HG03095 (cell line): ENCODE measurements at regions not wholly inside any gene's neighbourhood (a gene's known extent, or its start where the extent isn't known, plus 50 kb on each side); places are given as distances from the start of the nearest gene placed in this dataset.
"Not testable (repeated sequence)": the region's sequence is repeated elsewhere in the genome, so short reads cannot be mapped to it uniquely, and the experiment has no call there.

Source experiments
- ATAC-seq: cut with Tn5 transposase; IDR thresholded peaks from one replicate; pipeline ENCODE4 v1.9.1; 2021; ENCODE audit warnings: moderate library complexity; ENCODE audit not compliant: unreplicated experiment

DNA sequence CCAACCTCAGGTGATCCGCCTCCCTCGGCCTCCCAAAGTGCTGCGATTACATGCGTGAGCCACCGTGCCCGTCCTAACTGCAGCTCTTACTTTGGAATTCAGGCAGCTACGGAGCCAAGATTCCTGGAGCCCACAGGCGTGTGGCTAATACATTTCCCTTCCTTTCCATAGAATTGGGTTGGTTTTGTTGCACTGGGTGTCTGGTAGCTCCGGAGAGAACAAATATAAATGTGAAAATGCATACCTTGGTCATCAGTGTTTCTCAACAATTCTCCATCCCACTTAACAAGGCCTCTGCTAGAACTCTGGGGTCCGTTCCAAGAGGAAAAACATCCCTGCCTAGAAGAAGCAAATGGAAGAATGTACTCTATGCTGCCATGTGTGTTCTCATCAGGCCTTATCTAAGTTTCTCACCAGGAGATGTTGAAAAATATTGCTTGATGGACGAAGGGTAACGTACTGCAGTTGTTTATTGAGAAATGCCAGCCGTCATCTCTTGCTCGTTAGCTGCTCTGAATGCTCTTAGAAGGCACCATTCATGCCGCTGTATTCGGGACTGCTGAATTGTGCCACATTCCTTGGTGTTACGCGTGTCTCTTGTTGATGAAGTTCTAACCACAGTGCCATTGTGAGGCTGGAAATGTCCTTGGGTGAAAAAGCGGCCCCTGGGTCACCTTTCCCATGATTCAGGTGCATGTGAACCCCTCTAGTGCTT is 50.5 kb upstream of the CD99 start:
- ATAC-seq = no peak

DNA sequence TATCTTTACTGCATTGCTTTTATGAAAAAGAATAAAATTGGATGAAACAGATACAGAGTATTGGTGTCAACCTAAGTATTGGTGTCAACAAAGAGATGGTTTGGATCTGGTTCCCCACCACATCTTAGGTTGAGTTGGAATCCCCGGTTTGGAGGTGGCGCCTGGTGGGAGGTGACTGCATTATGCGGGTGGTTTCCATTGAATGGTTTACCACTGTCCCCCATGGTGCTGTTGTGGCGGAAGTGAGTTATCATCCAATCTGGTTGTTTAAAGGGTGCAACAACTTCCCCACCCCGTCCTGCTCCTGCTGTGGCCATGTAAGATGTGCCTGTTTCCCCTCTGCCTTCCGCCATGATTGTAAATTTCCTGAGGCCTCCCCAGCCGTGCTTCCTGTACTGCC is 52.8 kb upstream of the CD99 start:
- no peak for ATAC-seq

DNA sequence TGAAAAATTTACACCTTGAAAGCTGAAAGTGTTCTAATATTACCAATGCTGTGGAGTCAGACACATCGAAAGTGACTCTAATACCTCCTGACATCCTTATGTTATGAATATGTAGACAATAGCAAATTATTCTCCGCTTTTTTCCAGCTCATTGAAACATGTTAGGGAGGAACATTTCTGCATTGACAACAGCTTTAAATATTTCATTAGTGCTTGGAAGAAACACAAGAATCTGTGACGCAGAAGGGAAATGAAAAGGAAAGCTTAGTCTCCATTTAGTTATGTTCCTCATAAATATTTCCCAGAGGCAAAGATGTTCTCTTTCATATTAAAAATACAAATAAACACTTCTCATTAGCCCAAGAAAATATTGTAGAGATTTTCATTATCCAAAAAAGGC is 55.8 kb upstream of the CD99 start:
- no peak for ATAC-seq

DNA sequence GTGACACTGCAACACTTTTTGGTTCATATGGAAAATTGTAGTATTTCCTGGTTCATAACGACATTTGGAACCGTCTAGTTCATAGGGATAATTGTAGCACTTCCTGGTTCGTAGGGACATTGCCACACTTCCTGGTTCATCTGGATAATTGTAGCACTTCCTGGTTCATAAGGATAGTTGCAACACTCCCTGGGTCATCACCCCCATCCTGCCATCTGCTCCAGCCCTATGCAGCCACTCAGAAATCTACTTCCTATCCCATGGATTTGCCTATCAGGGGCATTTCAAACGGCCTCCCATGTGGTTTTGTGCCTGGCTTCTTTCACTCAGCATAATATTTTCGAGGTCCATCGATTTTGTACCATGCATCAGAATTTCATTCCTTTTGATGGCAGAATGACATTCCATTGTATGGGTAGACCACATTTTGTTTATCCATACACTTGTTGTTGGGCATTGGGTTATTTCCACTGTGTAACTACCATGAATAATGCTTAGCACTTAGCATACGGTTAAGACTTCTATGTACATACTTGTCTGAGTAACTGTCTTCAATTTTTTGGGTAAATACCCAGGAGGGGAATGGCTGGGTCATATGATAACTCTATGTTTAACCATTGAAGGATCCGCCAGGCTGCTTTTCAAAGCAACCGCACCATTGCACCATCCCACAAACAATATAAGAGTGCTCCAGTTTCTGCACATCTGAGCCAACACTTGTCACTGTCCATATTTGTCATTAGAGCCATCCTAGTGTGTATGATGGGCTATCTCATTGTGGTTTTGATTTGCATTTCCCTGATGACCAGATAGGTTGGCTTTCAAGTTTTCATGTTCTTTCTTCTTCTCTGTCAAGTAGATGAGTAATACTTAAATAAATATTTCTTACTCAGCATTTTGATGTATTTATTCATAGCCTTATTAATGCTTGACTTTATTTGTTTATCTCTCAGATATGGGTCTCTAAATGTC is 58.3 kb upstream of the CD99 start:
- ATAC-seq = peak; percentile 46

DNA sequence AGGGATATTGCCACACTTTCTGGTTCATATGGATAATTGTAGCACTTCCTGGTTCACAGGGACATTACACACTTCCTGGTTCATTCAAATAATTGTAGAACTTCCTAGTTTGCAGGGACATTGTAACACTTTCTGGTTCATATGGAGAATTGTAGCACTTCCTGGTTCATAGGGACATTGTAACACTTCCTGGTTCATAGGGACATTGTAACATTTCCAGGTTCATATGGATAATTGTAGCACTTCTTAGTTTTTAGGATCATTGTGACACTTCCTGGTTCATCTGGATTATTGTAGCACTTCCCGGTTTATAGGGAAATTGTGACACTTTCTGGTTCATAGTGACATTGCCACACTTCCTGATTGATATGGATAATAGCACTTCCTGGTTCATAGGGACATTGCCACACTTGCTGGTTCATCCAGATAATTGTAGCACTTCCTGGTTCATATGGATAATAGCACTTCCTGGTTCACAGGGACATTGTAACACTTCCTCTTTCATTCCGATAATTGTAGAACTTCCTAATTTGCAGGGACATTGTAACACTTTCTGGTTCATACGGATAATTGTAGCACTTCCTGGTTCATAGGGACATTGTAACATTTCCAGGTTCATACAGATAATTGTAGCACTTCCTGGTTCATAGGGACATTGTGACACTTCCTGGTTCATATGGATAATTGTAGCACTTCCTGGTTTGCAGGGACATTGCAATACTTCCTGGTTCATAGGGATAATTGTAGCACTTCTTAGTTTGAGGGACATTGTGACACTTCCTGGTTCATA is 59.2 kb upstream of the CD99 start:
- no peak for ATAC-seq

DNA sequence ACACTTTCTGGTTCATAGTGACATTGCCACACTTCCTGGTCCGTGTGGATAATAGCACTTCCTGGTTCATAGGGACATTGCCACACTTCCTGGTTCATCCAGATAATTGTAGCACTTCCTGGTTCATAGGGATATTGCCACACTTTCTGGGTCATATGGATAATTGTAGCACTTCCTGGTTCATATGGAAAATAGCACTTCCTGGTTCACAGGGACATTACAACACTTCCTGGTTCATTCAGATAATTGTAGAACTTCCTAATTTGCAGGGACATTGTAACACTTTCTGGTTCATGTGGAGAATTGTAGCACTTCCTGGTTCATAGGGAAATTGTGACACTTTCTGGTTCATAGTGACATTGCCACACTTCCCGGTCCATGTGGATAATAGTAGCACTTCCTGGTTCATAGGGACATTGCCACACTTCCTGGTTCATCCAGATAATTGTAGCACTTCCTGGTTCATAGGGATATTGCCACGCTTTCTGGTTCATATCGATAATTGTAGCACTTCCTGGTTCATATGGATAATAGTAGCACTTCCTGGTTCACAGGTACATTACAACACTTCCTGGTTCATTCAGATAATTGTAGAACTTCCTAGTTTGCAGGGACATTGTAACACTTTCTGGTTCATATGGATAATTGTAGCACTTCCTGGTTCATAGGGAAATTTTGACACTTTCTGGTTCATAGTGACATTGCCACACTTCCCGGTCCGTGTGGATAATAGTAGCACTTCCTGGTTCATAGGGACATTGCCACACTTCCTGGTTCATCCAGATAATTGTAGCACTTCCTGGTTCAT is 60.0 kb upstream of the CD99 start:
- ATAC-seq = not testable (repeated sequence)

DNA sequence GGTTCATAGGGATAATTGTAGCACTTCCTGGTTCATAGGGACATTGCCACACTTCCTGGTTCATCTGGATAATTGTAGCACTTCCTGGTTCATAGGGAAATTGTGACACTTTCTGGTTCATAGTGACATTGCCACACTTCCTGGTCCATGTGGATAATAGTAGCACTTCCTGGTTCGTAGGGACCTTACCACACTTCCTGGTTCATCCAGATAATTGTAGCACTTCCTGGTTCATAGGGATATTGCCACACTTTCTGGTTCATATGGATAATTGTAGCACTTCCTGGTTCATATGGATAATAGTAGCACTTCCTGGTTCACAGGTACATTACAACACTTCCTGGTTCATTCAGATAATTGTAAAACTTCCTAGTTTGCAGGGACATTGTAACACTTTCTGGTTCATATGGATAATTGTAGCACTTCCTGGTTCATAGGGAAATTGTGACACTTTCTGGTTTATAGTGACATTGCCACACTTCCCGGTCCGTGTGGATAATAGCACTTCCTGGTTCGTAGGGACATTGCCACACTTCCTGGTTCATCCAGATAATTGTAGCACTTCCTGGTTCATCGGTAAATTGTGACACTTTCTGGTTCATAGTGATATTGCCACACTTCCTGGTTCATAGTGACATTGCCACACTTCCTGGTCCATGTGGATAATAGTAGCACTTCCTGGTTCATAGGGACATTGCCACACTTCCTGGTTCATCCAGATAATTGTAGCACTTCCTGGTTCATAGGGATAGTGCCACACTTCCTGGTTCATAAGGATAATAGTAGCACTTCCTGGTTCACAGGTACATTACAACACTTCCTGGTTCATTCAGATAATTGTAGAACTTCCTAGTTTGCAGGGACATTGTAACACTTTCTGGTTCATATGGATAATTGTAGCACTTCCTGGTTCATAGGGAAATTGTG is 60.8 kb upstream of the CD99 start:
- ATAC-seq = not testable (repeated sequence)

DNA sequence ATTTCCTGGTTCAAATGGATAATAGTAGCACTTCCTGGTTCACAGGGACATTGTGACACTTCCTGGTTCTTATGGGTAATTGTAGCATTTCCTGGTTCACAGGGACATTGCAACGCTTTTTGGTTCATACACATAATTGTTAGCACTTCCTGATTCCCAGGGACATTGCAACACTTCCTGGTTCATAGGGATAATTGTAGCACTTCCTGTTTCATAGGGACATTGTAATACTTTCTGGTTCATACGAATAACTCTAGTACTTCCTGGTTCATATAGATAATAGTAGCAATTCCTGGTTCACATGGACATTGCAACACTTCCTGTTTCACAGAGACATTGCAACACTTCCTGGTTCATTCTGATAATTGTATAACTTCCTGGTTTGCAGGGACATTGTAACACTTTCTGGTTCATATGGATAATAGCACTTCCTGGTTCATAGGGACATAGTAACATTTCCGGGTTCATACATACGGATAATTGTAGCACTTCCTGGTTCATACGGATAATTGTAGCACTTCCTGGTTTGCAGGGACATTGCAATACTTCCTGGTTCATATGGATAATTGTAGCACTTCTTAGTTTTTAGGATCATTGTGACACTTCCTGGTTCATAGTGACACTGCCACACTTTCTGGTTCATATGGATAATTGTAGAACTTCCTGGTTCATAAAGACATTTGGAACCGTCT is 61.6 kb upstream of the CD99 start:
- ATAC-seq = no peak

DNA sequence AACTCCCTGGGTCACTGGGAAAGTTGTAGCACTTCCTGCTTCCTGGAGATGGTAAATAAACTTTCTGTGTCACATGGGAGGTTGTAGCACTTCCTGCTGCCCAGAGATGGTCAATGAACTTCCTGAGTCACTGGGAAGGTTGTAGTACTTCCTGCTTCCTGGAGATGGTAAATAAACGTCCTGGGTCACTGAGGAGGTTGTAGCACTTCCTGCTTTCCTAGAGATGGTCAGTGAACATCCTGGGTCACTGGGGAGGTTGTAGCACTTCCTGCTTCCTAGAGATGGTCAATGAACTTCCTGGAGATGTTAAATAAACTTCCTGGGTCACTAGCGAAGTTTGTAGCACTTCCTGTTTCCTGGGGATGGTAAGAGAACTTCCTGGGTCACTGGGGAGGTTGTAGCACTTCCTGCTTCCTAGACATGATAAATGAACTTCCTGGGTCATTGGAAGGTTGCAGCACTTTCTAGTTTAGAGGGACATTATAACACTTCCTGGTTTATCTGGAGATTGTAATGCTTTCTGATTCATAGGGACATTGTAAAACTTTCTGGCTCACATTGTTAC is 62.3 kb upstream of the CD99 start:
- ATAC-seq = no peak

DNA sequence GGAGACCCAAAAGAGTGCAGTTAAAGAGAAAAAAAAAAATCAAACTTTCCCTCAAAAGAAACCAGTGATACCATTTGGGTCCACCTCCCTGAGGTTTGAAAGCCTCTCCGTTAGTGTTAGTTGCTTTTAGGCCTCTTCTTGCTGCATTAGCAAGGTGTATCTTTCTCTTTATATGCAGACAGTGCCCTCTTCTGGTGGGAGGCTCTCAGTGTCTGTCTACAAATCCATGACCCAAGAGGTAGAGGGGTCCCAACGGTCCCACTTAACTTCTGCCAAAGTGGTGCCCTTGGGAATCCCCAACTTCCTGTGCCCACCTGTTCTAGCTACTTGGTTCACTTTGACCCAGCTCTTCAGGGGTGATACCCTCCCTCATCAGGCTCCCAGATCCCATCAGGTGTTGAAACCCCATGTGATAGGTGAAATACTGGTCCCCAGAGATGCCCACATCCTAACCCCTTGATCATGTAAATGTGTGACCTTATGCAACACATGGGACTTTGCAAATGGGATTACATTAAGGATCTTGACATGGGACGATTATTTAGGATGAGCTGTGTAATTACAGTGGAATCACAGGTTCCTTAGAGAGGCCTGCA is 63.7 kb upstream of the CD99 start:
- peak; percentile 60 for ATAC-seq

DNA sequence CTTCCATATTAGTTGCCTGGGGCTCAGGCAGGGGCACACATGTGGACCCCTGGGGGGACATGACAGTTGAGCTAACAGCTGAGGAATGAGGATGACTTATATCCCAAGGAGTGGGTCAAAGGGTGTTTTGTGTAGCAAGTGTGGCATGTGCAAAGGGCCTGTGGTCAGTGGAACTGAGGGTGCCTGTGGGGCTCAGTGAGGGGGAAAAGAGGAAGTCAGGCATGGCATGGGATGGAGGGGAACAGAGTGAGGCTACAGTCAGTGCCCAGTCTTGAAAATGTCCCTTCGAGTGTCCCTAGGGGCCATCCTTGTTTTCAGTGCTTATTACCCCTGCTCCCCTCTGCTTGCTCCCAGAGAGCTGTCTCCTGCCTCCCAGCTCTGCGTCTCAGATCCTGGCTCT is 64.3 kb upstream of the CD99 start:
- no peak for ATAC-seq

DNA sequence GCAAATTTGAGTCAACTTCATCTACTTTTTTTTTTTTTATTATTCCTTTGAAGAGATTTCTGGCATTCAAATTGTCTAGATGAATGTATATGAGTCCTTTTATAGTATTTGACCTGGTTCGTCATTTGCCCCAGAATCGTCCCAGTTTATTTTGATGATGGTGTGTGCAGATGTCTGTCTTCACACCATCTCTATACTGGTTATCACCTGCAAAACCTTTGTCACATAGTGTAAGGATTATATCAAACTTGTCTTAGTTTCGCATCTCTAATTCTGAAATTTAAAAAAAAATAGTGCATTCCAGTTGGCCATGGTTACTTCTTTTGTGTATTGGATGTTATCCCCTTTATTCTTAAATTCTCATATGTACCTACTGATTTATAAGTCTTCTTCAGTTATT is 70.5 kb upstream of the CD99 start:
- no peak for ATAC-seq

DNA sequence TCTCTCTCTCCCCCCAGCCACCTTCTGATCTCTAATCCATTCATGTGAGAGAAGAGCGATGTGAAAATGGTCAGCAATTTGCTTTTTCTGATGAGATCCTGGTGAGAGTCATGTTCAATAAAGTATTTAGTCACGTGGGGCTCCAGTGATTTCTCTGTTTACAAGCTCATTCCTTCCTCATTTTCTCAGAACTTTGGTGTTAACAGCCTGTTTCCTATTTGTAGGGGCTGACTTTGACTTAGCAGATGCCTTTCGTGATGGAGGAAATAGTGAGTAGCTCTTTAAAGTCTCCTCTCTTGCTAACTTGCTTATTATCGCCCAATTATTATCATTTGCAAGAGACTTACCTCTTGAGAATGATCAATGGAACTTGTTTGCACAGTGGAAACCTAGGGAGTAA is 72.6 kb upstream of the CD99 start:
- ATAC-seq = no peak

DNA sequence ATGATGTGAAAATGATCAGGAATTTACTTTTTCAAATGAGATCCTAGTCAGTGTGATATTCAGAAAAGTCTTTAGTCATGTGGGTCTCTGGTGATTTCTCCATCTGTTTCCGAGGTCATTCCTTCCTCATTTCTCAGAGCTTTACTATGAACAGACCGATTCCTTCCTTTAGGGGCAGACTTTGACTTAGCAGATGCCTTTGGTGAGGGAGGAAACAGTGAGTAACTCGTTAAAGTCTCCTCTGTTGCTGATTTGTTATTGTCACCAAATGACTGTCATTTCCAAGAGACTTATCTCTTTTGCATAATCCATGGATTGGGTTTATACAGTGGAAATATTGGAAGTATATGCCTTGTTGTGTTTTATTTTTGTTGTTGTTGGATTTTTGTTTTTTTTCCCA is 76.2 kb upstream of the CD99 start:
- no peak for ATAC-seq

DNA sequence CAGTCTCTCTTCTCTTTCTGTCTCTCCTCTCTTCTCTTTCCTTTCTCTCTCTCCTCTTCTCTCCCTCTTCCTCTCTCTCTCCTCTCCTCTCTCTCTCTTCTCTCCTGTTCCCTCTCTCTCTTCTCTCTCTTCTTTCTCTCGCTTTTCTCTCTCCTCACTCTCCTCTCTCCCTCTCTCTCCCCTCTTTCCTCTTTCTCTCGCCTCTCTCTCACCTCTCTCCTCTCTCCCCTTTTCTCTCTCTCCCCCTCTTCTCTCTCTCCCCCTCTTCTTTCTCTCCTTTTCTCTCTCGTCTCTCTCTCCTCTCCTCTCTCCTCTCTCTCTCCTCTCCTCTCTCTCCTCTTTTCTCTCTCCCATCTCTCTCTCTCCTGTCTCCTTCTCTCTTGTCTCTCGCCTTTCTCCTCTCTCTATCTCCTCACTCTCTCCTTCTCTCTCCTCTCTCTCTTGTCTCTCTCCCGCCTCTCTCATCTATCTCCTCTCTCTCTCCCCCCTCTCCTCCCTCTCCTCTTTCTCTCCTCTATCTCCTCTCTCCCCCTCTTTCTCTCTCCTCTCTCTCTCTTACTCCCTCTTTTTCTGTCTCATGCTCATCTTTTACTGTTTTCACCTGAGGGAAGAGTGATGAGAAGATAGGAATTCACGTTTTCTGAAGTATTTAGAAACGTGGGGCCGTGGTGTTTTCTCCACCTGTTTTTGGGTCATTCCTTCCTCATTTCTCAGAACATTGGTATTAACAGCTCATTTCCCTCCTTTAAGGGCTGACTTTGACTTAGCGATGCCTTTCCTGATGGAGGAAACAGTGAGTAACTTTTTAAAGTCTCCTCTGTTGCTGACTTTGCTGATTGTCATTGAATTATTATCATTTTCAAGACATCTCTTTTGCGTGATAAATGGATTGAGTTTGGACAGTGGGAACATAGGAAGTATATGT is 80.6 kb upstream of the CD99 start:
- ATAC-seq = no peak

DNA sequence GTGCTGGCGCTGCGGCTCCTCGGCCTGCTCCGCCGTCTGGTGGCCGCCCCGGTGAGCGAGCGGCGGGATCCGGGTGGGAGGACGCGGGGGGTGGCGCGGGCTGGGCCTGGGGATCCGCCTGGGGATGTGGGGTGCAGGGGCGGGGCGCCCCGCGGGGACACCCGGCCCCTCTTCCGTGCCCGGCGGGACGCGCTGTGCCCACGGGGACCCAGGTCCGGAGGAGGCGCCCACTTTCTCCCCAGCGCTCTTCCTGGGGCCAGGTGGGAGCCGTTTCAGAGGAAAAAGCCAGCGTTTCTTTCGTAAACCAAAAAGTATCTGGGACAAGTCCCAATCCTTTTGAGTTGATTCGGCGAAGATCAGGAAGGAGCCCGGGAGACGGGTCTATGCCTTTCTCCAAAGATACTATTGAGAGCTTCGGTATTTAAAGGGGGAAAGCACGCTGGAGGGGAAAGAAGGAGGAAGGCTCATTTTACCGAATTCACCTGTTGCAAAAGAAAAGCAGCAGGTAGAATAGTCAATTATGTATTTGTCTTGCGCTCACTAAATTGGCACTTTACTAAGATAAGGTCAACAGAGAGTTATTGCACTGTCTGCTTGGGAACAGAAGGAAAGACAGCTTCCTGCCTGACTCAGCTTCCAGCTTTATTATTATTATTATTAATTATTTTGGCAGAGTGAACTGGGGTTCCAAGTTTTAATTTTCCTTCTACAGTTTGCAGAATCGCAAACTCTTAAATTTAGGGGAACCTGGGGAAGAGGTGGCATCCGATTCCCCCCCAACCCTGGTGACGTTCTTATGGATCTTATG is 81.5 kb upstream of the CD99 start:
- ATAC-seq = no peak
